H1 (cell line): ENCODE measurements at regions not wholly inside any gene's neighbourhood (a gene's known extent, or its start where the extent isn't known, plus 50 kb on each side); places are given as distances from the start of the nearest gene placed in this dataset.

Experiments
- CTCF ChIA-PET: fragments of 300-600 bp; sonication (Branson Sonifier 250); formaldehyde crosslinking; loops from one replicate; lab custom pipeline; 2021; ENCODE audit not compliant: partially characterized antibody; lab: Charles Lee
- POLR2A ChIA-PET: fragments of 300-600 bp; sonication (Branson Sonifier 250); formaldehyde crosslinking; loops from one replicate; lab custom pipeline; 2021; ENCODE audit warnings: inconsistent platforms; ENCODE audit not compliant: partially characterized antibody; lab: Charles Lee
- DNase-seq, 2 experiments: peaks; one replicate each; pipeline versions ENCODE4 v3.0.0 to v3.0.0-alpha.2; 2010 to 2022; ENCODE audit warnings: low spot score in 2 of 2, low read depth in 1 of 2, mixed read lengths in 1 of 2
- FAIRE-seq: peaks from 2 replicates; lab custom pipeline; 2011; peaks lifted over from hg19 to GRCh38; lab: Jason Lieb, UNC
- H2AFZ ChIP-seq: 2 replicates; pipeline ENCODE4 v1.8.1; 2012; ENCODE audit warnings: low read length, inconsistent platforms
- H2AK5ac ChIP-seq: 2 replicates; pipeline ENCODE4 v1.6.1; 2013; ENCODE audit warnings: low read depth, low read length
- H2BK120ac ChIP-seq: replicated peaks from 2 replicates; pipeline ENCODE3; 2013; ENCODE audit warnings: low read depth, low read length, inconsistent platforms
- H2BK12ac ChIP-seq: 2 replicates; pipeline ENCODE4 v1.6.1; 2013; ENCODE audit warnings: low read depth, low read length
- H2BK15ac ChIP-seq: 2 replicates; pipeline ENCODE4 v1.6.1; 2013; ENCODE audit warnings: low read length
- H2BK20ac ChIP-seq: 2 replicates; pipeline ENCODE4 v1.6.1; 2013; ENCODE audit warnings: low read length
- H2BK5ac ChIP-seq: 2 replicates; pipeline ENCODE4 v1.6.1; 2013; ENCODE audit warnings: low read depth, low read length
- H3K14ac ChIP-seq: 2 replicates; pipeline ENCODE4 v1.6.1; 2013; ENCODE audit warnings: inconsistent platforms; ENCODE audit not compliant: insufficient read length
- H3K18ac ChIP-seq: 2 replicates; pipeline ENCODE4 v1.6.1; 2013; ENCODE audit warnings: low read length; ENCODE audit errors: extremely low read depth
- H3K23ac ChIP-seq: 2 replicates; pipeline ENCODE4 v1.6.1; 2013; ENCODE audit warnings: inconsistent platforms; ENCODE audit not compliant: insufficient read length
- H3K23me2 ChIP-seq: 2 replicates; pipeline ENCODE4 v1.6.1; 2013; ENCODE audit warnings: low read depth, low read length
- H3K27ac ChIP-seq: 2 replicates; pipeline ENCODE4 v1.6.1; 2011; ENCODE audit warnings: low read depth, low read length, inconsistent platforms
- H3K27me3 ChIP-seq, 4 experiments: replicated peaks in 1 of 4; 1 replicate in 1 of 4; 2 replicates in 3 of 4; pipeline versions ENCODE4 v1.6.1 to v1.8.1; 2011 to 2013; ENCODE audit warnings: low read length in 3 of 4, mild to moderate bottlenecking in 3 of 4, inconsistent platforms in 2 of 4, mixed read lengths in 2 of 4, moderate library complexity in 1 of 4; ENCODE audit not compliant: control insufficient read depth in 3 of 4, insufficient read depth in 3 of 4; ENCODE audit errors: extremely low read depth in 1 of 4
- H3K36me3 ChIP-seq, 4 experiments: 2 replicates each; pipeline versions ENCODE4 v1.6.1 to v1.8.1; 2011 to 2013; ENCODE audit warnings: mild to moderate bottlenecking in 4 of 4, low read length in 3 of 4, moderate library complexity in 2 of 4, control low read depth in 1 of 4, inconsistent platforms in 1 of 4; ENCODE audit not compliant: insufficient read depth in 4 of 4, control insufficient read depth in 2 of 4
- H3K4ac ChIP-seq: replicated peaks from 2 replicates; pipeline ENCODE3; 2013; ENCODE audit warnings: low read length, low read depth, mixed read lengths, inconsistent platforms; ENCODE audit not compliant: insufficient read length
- H3K4me1 ChIP-seq, 4 experiments: replicated peaks in 1 of 4; 1 replicate in 1 of 4; 2 replicates in 3 of 4; pipeline versions ENCODE4 v1.6.1 to v1.8.1; 2011 to 2013; ENCODE audit warnings: low read length in 3 of 4, inconsistent platforms in 2 of 4, mixed read lengths in 1 of 4; ENCODE audit not compliant: insufficient read depth in 4 of 4, control insufficient read depth in 3 of 4
- H3K4me2 ChIP-seq, 2 experiments: 2 replicates each; pipeline versions ENCODE4 v1.6.1 to v1.8.1; 2011 to 2013; ENCODE audit warnings: low read depth in 2 of 2, low read length in 2 of 2, control low read depth in 1 of 2, inconsistent platforms in 1 of 2, mild to moderate bottlenecking in 1 of 2; ENCODE audit not compliant: insufficient read depth in 1 of 2
- H3K4me3 ChIP-seq, 4 experiments: fragments of 200-600, 300-600 bp in 1 of 4; sonication (generic), shearing (Covaris generic), sonication (Bioruptor Twin) in 1 of 4; 2 replicates each; pipeline versions ENCODE4 v1.5.1 to v1.8.1; 2011 to 2016; ENCODE audit warnings: low read length in 4 of 4, low read depth in 3 of 4, control low read depth in 2 of 4, inconsistent platforms in 2 of 4, mild to moderate bottlenecking in 2 of 4, mixed read lengths in 1 of 4, moderate library complexity in 1 of 4; ENCODE audit not compliant: insufficient read depth in 2 of 4; ENCODE audit errors: extremely low read depth in 1 of 4
- H3K56ac ChIP-seq: replicated peaks from 2 replicates; pipeline ENCODE3; 2013; ENCODE audit warnings: low read depth, mild to moderate bottlenecking, mixed read lengths, low read length, inconsistent platforms; ENCODE audit not compliant: insufficient read length
- H3K79me1 ChIP-seq: 2 replicates; pipeline ENCODE4 v1.6.1; 2013; ENCODE audit warnings: low read depth, low read length, control low read depth
- H3K79me2 ChIP-seq, 2 experiments: 2 replicates each; pipeline versions ENCODE4 v1.6.1 to v1.8.1; 2012 to 2013; ENCODE audit warnings: low read length in 2 of 2, mild to moderate bottlenecking in 2 of 2, inconsistent platforms in 1 of 2; ENCODE audit not compliant: insufficient read depth in 2 of 2, control insufficient read depth in 1 of 2
- H3K9ac ChIP-seq, 4 experiments: replicated peaks in 1 of 4; 1 replicate in 1 of 4; 2 replicates in 3 of 4; pipeline versions ENCODE4 v1.6.1 to v1.8.1; 2011 to 2013; ENCODE audit warnings: low read depth in 3 of 4, low read length in 3 of 4, control low read depth in 2 of 4, mild to moderate bottlenecking in 2 of 4, moderate library complexity in 2 of 4, inconsistent platforms in 1 of 4; ENCODE audit errors: extremely low read depth in 1 of 4
- H3K9me3 ChIP-seq, 2 experiments: 2 replicates each; pipeline versions ENCODE4 v1.6.1 to v1.8.1; 2012 to 2013; ENCODE audit warnings: mild to moderate bottlenecking in 2 of 2, moderate library complexity in 2 of 2, control low read depth in 1 of 2, inconsistent platforms in 1 of 2, low read depth in 1 of 2, low read length in 1 of 2, mixed read lengths in 1 of 2; ENCODE audit not compliant: insufficient read depth in 2 of 2
- H4K20me1 ChIP-seq, 2 experiments: replicated peaks in 1 of 2; 2 replicates each; pipeline versions ENCODE3 to v1.8.1; 2011 to 2013; ENCODE audit warnings: inconsistent platforms in 2 of 2, low read length in 2 of 2, mild to moderate bottlenecking in 1 of 2; ENCODE audit not compliant: insufficient read depth in 2 of 2, control insufficient read depth in 1 of 2
- H4K5ac ChIP-seq: 2 replicates; pipeline ENCODE4 v1.6.1; 2013; ENCODE audit warnings: low read length, low read depth, mixed read lengths, inconsistent platforms; ENCODE audit not compliant: insufficient read length
- H4K8ac ChIP-seq: 2 replicates; pipeline ENCODE4 v1.8.0; 2013; ENCODE audit warnings: mild to moderate bottlenecking, moderate library complexity, low read length, inconsistent platforms; ENCODE audit not compliant: insufficient read depth; ENCODE audit errors: extremely low read depth
- H4K91ac ChIP-seq: replicated peaks from 2 replicates; pipeline ENCODE3; 2013; ENCODE audit warnings: low read length, mixed read lengths, inconsistent platforms; ENCODE audit not compliant: insufficient read length
- SP2 ChIP-seq: IDR thresholded peaks from 2 replicates; pipeline ENCODE4 v1.6.1; 2012; ENCODE audit warnings: mild to moderate bottlenecking, low read length, inconsistent platforms
- WGBS, 2 experiments: shearing (Covaris generic) in 1 of 2; methylation state at CpG; one replicate each; pipeline versions ENCODE4 v1.1.6 to v1.1.7; 2013 to 2015; ENCODE audit warnings: low lambda C conversion rate in 2 of 2, mixed read lengths in 2 of 2, inconsistent platforms in 1 of 2, low coverage in 1 of 2, missing lambda C conversion rate in 1 of 2; ENCODE audit not compliant: insufficient replicate concordance in 2 of 2, insufficient coverage in 1 of 2, insufficient read length in 1 of 2; ENCODE audit errors: extremely low coverage in 1 of 2, missing lambda C conversion rate in 1 of 2; 5-methylcytosine and 5-hydroxymethylcytosine counted together

DNA sequence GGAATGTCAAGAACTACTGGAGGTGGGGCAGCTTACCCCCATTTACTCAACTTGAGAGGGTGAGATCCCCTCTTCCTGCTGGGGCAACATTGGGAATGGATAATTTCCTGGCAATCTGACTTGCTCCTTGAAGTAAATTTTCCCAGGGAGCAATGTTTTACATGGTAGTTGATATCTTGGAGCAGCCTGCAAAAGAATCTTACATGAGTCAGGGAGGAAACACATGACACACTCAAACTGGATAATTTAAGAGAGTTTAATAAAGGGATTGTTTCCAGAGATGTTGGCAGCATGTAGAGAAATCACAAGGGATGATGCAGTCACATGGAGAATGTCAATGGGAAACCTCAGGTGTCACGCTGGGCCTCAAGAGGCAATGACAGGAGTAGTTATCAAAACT, 212.5 kb downstream of the GAS1 start:
- Histone ChIP-seq H3K14ac (no peak overlapping the region), H3K79me2 (no peaks in the 10 kb centered on the region), H4K20me1 (no peaks in the 10 kb centered on the region), H2BK5ac (no peak overlapping the region), H3K23me2 (no peaks in the 10 kb centered on the region), H3K79me1 (no peaks in the 10 kb centered on the region), H3K27ac (no peak overlapping the region), H2BK20ac (no peak overlapping the region), H3K4me2 (no peak overlapping the region), H3K36me3 (no peaks in the 10 kb centered on the region), H2AK5ac (no peak overlapping the region), H2AFZ (no peak overlapping the region), H2BK15ac (no peak overlapping the region), H4K5ac (no peak overlapping the region), H2BK120ac (no peak overlapping the region), H3K4me1 (no peaks in the 10 kb centered on the region), H3K4me3 (no peak overlapping the region), H3K27me3 (no peaks in the 10 kb centered on the region; a peak in 1 of 7 replicates), H2BK12ac (no peak overlapping the region), H4K91ac (no peak overlapping the region), H3K23ac (no peak overlapping the region), H3K4ac (no peak overlapping the region), H3K9ac (no peak overlapping the region), H4K8ac (no peak overlapping the region), H3K9me3 (no peaks in the 10 kb centered on the region), H3K18ac (no peak overlapping the region), H3K56ac (no peak overlapping the region)
- WGBS, 2 experiments: 94% methylated on average over 1 of the region's 1 CpG; no CpG with 5 or more reads in 1 of the 2 experiments
- FAIRE-seq: no peak
- CTCF ChIA-PET: no interaction called here
- POLR2A ChIA-PET: no interaction called here
- DNase-seq: no peak
- no peak for TF ChIP-seq SP2
